Amygdala (tissue), 56 donors: ENCODE measurements at regions not wholly inside any gene's neighbourhood (a gene's known extent, or its start where the extent isn't known, plus 50 kb on each side); places are given as distances from the start of the nearest gene placed in this dataset.

Source experiments
- DNase-seq, 56 donors: peaks; one replicate each; lab custom pipeline; 2025; lab: John Stamatoyannopoulos, UW

DNA sequence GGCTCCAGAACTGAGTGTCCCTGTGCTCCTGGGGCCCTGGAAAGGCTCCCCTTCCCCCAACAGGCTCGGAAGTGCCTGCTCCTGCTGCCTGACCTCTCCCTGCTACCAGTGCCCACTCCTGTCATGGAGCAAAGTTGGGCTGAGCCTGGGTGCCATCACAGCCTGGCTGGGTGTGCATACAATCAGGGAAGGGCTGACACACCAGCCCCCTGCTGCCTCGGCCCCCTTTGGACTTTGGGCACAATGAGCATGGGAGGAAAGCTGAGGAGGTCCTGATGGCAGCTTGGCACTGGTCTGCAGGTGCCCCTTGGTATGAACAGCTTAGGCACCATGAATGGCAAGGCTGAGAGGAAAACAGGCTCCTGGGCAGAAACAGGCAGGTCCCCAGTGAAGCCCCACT is 405.0 kb downstream of the PID1 start:
- DNase-seq: no peak

DNA sequence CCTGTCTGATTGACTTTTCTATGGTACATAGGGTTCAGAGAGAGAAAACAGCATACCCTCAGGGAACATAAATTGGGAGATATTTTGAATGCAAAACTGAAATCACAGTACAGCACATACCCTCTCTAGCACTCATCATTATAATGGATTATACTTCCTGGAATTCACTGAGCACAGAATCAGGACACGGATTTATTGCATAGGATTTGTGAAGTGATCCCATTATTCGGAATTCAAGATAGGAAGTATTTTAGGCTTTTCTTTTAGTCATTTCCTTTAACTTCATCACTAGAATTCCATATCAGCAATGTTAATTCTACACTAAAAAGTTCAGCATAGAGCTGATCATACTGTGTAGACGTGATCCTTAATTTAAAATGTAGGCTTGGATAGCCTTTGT is 407.0 kb downstream of the PID1 start:
- DNase-seq: no peak

DNA sequence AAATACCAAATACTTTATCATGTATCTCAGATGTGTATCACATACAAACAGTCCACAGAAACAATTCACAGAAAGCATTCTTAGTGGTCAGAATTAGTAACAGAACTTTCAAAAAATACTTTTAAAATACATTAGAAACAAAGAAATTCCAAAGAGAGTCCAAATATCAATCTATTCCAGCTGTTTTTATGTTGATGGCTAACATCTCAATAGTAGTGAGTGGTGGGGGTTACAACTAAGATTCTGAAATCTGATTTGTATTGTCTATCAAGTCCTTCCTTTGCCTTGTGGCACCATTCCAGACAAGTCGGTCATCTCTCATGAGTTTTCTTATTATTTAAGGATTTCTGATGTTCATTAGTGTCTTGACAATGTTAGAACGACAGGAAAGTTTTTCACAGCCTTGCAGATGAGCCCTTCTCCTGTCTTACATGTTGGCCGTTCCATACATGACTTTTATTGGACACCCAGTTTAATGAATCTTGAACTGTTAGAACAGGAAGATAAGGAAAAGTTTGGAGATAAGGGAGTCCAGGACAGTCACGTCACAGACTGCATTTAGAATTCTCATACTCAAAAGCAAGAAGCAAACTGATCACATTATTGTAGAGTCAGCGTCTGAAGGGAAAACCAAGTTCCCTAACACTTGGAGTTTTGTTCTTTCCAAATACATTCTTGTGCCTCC is 410.3 kb downstream of the PID1 start:
- no peak for DNase-seq

DNA sequence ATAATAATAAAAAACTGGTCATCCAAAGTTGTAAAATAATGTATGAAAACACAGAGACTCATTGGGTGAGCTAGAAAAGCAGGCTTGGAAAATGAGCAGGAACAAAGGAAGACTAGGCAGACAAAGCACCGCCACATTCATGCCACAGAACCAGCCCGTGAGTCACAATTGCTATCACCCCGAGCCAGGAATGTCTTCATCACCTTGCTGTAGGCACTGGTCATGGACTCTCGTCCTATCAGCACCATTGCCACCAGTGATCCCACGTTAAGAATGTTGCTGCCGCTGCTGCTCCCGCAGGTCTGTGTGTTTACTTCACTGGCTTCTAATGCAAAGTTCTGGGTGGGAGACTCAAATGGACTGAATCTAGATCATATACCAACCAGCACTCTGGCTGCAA is 417.9 kb downstream of the PID1 start:
- no peak for DNase-seq

DNA sequence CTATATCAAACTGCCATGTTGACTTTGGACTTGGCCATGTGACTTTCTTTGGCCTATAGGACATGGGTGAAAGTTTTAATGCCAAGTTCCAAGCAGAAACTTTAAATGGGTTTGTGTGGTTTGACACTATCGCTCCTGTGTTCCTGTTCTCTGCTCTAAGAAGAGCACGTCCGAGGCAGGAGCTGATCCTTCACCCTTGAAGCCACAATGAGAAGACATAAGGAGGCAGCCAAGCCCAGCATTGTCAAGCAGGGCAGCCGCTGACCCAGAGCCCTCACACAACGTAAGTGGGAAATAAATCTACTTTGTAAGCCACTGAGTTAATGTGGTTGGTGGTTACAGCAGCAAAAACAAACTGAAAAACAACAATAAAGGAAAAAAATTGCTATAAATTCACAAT is 422.4 kb downstream of the PID1 start:
- no peak for DNase-seq

DNA sequence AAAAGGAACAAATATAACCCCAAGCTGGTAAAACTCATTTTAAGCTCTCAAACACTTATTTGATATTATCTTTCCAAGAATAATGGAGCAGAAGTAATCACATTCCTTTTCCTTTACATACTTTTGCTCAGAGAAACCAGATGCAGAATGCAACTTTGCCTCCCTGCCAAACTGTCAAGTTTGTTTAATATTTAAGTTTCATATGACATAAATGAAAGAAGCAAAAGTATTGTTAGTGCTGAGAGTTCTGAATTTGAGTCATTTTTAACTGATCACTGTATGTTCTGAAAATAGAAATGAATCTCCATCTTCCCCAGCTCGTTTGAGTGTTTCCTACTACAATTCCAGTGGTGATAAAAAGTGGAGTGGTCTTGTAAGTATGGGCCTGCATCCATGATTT is 423.4 kb downstream of the PID1 start:
- no peak for DNase-seq

DNA sequence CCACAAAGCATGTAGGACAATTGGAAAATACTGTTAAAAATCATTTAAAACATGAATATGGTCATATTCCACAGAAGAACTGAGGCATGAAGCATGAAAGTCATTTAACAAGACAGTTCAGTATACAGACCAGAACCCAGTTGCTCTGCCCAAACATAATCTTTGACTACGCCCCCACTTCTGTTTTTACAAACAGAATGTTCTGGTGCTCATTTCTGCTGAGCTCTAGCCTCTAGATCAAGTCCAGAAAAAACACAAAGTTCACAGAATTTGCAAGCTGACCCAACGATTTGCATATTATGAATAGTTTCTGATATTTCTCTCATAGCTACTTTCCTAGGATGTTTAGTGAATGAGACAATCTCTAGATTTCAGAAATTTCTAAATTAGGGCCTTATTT is 424.9 kb downstream of the PID1 start:
- no peak for DNase-seq

DNA sequence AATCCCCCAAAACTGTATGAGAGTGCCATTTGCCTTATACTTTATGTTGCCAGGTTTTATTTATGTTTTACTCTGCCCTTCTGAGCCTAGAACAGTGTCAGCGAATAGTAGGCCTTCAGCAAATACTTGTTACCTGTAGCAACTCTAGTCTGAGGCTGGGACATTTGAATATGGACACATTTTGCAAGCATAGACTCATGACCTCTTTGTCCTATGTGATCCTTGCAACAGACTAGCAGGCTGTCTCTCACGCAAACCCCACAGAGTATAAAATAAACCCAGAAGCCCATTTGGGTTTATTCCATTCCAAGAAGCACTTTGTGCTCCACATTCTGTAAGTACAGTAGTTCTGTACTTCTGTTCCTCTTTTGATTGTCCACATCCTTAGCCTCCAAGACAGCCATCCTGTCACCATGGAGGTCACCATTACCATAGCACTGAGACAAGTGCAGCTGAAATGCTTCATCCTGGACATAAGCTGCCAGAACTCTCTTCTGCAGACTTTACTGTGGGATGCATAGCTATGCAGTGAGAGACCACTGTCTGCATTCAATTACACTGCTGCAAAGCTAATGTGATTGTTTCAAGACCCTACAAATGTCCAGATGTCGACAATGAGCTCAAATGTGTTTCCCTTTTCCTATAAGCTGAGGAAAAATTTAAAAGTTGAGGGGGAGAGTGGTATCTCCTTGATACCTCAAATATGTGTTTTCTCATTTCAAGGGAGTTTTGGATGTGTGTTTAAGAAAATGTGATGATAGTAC is 425.7 kb downstream of the PID1 start:
- no peak for DNase-seq

DNA sequence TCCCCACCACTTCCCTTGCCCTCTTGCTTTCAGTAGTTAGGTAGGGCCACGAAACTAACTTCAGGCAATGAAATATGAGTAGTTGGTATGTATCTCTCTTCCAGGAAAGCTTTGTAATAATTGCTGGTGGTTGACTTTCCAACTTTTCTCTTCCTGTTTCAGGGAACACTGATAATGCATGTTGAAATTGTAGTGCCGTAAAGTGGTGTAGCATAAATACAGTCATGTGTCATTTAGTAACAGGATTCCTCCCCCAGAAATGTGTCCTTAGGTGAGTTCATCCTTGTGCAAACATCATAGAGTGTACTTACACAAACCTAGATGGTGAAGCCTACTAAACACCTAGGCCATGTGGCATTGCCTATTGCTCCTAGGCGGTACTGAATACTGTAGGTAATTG is 429.2 kb downstream of the PID1 start:
- no peak for DNase-seq

DNA sequence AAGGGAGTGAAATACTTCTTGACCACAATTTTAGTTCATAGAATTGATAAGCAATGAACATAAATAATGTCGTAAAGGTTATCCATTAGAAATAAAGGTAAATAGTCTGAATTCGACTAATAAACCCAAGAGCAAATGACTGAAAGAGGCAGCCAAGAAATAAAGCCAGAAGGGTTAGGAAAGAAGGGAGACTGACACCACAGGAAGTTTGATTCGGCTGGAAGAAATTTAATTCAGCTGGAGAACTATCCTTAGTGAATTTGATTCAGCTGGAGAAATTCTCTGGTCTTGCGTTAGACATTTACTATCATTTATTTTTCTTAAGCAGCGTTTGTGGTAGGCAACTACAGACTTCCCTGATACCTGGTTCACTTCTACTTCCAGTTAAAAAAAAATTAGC is 429.6 kb downstream of the PID1 start:
- no peak for DNase-seq

DNA sequence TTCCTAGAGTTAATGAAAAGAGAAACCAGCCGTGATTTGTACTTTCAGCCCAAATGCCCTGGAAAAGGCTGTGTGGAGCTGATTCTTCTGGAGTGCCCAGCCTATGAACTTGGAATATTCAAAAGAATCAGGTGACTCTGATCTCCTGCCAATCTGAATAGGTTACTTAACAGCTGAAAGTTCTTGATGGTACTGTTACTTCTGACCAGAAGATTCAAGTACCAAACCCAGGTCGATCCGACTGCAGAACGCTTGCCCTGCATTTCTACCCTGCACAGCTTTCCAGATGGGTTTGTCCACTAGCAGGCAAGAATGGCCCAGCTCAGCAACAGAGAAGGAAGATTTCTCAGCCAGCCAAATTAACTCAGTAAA is 430.4 kb downstream of the PID1 start:
- no peak for DNase-seq

DNA sequence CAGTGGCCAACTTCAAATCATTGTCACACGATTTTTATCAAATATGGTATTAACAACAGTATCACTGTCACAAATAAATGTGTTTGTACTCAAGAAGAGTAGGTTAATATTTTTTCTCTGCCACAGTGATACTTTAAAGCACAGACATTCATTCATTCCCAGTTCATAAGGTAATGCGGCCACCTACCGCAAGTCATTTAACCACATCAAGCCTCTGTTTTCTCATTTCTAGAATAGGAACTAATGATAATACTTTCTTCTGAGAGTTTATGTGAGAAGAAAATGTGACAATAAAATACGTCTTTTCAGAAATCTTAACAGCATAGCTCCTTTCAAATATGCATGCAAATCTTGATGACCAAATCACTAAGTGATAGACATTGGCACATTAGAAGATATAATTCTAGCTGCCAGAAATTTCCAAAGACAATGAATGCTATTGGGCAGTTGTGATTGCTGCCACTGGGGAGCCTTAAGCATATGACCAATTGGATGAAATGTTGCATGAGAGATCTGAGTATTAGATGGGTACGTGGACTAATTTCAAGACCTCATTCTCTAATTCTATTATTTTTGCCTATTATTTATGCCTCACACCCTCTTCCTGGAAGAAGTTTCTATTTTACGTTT is 430.9 kb downstream of the PID1 start:
- no peak for DNase-seq

DNA sequence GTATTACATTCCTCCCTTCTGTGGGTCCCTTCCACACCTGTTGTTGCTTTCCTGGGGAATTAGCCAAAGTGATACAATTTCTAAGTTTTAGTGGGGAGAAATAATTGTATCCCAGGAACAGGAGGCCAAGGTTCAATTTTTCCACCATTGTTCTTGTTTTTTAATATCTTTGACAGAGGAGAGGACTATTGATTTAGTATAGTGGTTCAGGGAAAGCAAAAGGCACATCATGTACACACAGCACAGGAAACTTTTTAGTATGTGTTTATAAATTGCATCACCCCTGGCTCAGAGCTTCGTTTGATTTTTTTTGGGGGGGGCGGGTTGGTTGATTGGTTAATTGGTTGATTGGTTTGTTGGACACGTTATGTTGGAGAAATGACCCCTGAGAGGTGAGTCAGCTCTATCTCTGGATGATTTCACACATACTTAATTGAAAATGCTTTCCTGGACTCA is 431.6 kb downstream of the PID1 start:
- no peak for DNase-seq

DNA sequence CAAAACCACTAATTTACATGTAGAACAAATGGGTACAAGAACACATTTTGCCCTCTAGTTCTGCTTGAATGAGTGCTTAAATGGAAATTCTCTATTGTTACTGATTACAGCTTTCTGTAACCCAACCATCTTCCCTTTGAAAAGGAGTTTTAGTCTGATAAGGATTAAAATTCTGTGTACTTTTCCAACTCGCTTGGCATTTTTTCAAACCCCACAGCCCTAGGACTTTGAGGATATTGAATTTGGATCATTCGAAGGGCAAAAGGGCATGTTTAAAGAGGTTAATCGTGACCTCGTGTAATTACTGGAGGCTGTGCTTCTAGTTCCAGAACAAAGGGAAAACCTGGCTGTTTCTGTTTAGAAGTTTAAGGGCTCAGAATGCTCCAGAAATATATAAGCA is 432.3 kb downstream of the PID1 start:
- DNase-seq: no peak

DNA sequence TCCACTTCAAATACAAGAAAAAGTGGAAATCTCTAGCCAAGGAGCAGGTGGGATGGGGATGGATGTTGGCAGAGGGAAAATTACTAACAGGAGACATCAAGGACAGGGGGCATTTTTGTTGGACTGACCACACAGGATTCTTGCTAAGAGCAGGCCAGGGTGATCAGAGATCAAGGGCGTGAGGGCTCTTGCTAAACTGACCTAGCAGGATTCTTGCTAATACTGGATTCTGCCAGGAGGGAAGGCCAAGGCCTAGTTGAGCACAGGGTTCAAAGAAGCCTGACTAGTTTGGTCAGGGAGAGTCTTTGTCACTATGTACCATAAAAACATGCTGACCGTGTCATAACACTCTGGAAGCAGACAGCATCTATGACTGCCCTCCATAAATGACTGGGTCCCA is 442.7 kb downstream of the PID1 start:
- no peak for DNase-seq

DNA sequence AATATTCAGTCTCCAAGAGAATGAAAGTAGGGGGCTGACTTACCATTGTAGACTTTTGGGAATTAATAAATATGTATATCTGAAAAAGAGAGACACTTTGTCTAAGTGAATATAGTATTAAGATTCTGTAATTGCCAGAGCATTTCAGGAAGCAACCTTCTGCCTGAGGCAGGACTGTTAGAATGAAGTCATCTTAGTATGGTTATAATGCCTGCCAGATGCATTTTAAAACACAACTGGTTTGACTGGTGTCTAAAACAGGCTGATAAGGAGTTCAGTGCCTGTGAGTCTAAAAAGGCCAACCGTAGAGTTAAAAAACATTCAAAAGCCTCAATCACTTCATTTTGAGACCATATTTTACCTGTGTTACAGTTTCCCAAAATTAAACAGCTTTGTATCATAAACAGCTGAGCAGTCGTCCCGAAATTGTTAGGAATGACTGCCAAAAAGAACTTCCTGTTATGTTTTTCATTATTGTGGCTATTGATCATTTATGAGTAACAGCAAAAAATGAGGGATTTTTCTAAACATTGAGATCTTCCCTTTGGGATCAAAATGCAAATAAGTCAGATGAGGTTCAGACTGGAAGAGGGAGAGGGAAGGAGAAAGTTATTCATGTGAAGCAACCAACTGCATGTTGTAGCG is 443.9 kb downstream of the PID1 start:
- DNase-seq: no peak

DNA sequence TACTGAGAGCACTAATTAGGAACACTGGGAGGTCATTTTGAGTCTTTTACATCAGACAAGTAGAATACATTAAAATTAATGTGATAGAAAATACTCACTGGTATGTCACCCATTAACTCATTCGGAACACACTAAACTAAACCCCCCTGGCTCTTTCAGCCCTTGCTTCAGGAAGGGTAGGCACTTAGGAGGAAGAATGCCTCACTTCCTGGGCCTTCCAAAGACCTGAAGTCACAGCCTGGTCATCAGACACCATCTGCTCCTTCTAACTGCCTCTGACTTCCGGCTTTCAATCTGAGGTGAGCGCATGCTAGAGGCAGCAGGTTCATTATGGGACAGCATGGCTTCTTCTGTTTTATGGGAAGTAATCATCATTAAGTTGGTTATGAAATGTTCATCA is 451.4 kb downstream of the PID1 start:
- no peak for DNase-seq

DNA sequence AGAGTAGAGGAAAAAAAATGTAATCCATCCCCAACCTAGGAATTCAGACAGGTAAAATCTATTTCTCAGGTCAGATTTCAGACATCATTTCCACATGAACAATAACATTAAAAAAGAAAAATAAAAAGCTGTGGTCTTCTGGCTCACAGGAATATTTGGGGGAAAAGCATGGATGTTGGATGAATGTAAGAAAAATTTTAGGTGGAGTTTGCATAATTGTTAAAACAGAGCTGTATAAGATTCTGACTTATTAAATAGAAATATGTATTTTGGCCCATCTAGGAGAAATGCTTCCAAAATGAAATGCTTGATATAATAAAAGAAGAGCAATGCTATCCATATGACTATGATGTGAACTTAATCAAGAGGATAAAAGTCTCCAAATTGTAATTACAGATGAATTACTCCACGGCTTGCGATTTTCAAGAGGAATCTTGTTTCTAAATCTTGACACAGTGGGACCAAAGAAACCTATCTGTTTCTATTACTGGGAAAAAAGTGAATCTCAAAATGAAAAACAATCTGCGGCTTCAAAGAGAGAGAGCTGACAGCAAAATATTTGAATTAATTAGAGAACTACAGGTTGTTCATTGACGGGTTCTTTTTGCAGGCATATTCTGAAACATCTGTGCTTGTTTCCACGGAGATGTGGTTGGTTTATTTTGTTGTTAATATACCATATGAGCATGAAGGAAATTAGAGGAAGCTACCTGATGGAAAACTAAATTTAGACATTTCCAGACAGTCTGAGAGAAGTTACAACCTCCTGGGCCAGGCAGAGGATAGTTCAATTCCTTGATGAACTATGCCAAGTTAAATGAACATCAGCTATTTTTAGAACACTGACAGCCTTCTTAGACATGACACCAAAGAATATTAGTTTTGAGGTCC is 468.7 kb downstream of the PID1 start:
- DNase-seq: no peak

DNA sequence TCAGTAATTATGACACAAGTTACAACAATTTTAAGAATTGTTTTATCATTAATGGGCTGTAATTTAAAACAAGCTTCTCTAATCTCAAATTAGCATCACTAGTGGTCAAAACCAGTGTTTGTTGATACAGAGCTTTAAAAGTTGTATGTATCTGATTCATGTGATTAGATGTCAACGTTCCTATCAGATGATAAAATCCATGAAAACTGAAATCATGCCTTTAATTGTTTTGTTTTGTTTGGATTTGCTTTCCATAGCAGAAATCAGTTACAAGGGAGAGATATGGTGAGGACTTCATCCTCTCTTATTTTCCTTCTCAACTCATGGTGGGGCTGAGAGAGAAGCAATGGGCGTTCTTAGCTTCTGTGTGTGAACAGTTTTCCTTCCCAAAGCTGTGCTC is 469.6 kb downstream of the PID1 start:
- no peak for DNase-seq

DNA sequence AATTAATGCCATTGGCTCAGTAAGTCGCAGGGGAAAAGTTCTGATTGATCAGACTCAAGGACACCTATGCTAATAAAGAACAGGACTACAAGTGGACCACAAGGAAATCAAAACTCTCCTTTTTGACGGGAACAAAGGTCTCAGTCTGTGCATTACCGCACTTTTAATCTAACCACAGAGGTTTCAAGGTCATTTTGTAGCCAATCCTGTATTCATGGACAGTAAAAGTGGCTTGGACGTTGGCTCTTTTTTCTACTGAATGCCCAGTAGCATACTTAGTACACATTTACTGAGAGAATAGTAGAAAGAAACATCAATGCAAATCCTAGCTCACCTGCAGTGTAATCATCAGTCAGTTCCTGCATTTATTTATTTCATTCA is 471.9 kb downstream of the PID1 start:
- DNase-seq: no peak
